ENCODE measurements at regions not wholly inside any gene's neighbourhood (a gene's known extent, or its start where the extent isn't known, plus 50 kb on each side); places are given as distances from the start of the nearest gene placed in this dataset.
A peak's percentile ranks its signal among the peaks of the same experiment; 100 is the strongest.
"Not testable (repeated sequence)": the region's sequence is repeated elsewhere in the genome, so short reads cannot be mapped to it uniquely, and the experiment has no call there.

- Histone ChIP-seq H3K27me3 (ENCODE audit: insufficient read depth, poor library complexity, severe bottlenecking) (no peaks in the 10 kb centered on the region), H3K36me3 (ENCODE audit: low read depth) (no peaks in the 10 kb centered on the region), H3K4me3 (ENCODE audit: severe bottlenecking) (no peak overlapping the region), H3K27ac (ENCODE audit: poor library complexity, severe bottlenecking) (peak overlapping the region; percentile 65), H3K4me1 (ENCODE audit: insufficient read depth, poor library complexity, severe bottlenecking) (peaks cover 24% of the 10 kb centered on the region), H3K9me3 (ENCODE audit: severe bottlenecking) (no peaks in the 10 kb centered on the region)
- no peak for DNase-seq (ENCODE audit: low spot score)
- TF ChIP-seq CTCF (IDR thresholded peaks at IDR 0.05; ENCODE audit: poor library complexity, severe bottlenecking): no peak
- no peak for ATAC-seq (ENCODE audit: low read depth)
These were observed 71.0 kb upstream of the NANOS1 start for GRCh38 chr10:118958559-118958958.

- Histone ChIP-seq H3K9me3 (ENCODE audit: severe bottlenecking) (no peaks in the 10 kb centered on the region), H3K27me3 (ENCODE audit: insufficient read depth, poor library complexity, severe bottlenecking) (no peaks in the 10 kb centered on the region), H3K36me3 (ENCODE audit: low read depth) (no peaks in the 10 kb centered on the region), H3K4me1 (ENCODE audit: insufficient read depth, poor library complexity, severe bottlenecking) (peaks cover 24% of the 10 kb centered on the region), H3K27ac (ENCODE audit: poor library complexity, severe bottlenecking) (peak overlapping the region; percentile 65), H3K4me3 (ENCODE audit: severe bottlenecking) (no peak overlapping the region)
- DNase-seq (ENCODE audit: low spot score): no peak
- TF ChIP-seq CTCF (IDR thresholded peaks at IDR 0.05; ENCODE audit: poor library complexity, severe bottlenecking): no peak
- ATAC-seq (ENCODE audit: low read depth): peak; percentile 83
These were observed 70.3 kb upstream of the NANOS1 start for GRCh38 chr10:118958984-118959925.

GRCh38 chr10:118960157-118961090 is 69.1 kb upstream of the NANOS1 start:
- Histone ChIP-seq H3K9me3 (ENCODE audit: severe bottlenecking) (no peaks in the 10 kb centered on the region), H3K27me3 (ENCODE audit: insufficient read depth, poor library complexity, severe bottlenecking) (no peaks in the 10 kb centered on the region), H3K4me1 (ENCODE audit: insufficient read depth, poor library complexity, severe bottlenecking) (peaks cover 24% of the 10 kb centered on the region), H3K36me3 (ENCODE audit: low read depth) (no peaks in the 10 kb centered on the region), H3K4me3 (ENCODE audit: severe bottlenecking) (no peak overlapping the region), H3K27ac (ENCODE audit: poor library complexity, severe bottlenecking) (peak overlapping the region; percentile 65)
- peak; percentile 78 for ATAC-seq (ENCODE audit: low read depth)
- DNase-seq (ENCODE audit: low spot score): no peak
- no peak for TF ChIP-seq CTCF (IDR thresholded peaks at IDR 0.05; ENCODE audit: poor library complexity, severe bottlenecking)

- no peaks in the 10 kb centered on the region for H3K9me3 ChIP-seq (ENCODE audit: severe bottlenecking)
- no peak overlapping the region for H3K4me3 ChIP-seq (ENCODE audit: severe bottlenecking)
- no peak for ATAC-seq (ENCODE audit: low read depth)
- no peaks in the 10 kb centered on the region for H3K36me3 ChIP-seq (ENCODE audit: low read depth)
- DNase-seq (ENCODE audit: low spot score): no peak
- H3K27me3 ChIP-seq (ENCODE audit: insufficient read depth, poor library complexity, severe bottlenecking): no peaks in the 10 kb centered on the region
- no peak overlapping the region for H3K27ac ChIP-seq (ENCODE audit: poor library complexity, severe bottlenecking)
- H3K4me1 ChIP-seq (ENCODE audit: insufficient read depth, poor library complexity, severe bottlenecking): peaks cover 24% of the 10 kb centered on the region
- TF ChIP-seq CTCF (IDR thresholded peaks at IDR 0.05; ENCODE audit: poor library complexity, severe bottlenecking): no peak
These were observed 68.1 kb upstream of the NANOS1 start for GRCh38 chr10:118961436-118961835.

GRCh38 chr10:118962331-118962868 is 67.1 kb upstream of the NANOS1 start:
- H3K27ac ChIP-seq (ENCODE audit: poor library complexity, severe bottlenecking); DNase-seq (ENCODE audit: low spot score); ATAC-seq (ENCODE audit: low read depth); H3K4me3 ChIP-seq (ENCODE audit: severe bottlenecking); H3K27me3 ChIP-seq (ENCODE audit: insufficient read depth, poor library complexity, severe bottlenecking); H3K9me3 ChIP-seq (ENCODE audit: severe bottlenecking); H3K36me3 ChIP-seq (ENCODE audit: low read depth): not testable (repeated sequence)
- peaks cover 24% of the 10 kb centered on the region for H3K4me1 ChIP-seq (ENCODE audit: insufficient read depth, poor library complexity, severe bottlenecking)

Data from RWPE2 (cell line).